Transverse colon (tissue), 3 donors: ENCODE measurements at regions not wholly inside any gene's neighbourhood (a gene's known extent, or its start where the extent isn't known, plus 50 kb on each side); places are given as distances from the start of the nearest gene placed in this dataset.

Experiments
- POLR2A ChIP-seq: fragments of 450-650 bp; IDR thresholded peaks from one replicate; pipeline ENCODE4 v1.6.1; 2016; ENCODE audit warnings: antibody characterized with exemption, mild to moderate bottlenecking, moderate library complexity
- TF ChIP-seq, protein P1 (sequence below), 5 experiments: fragments of 200-600 bp in 3 of 5; fragments of 450-650 bp in 2 of 5; sonication (generic) in 3 of 5; IDR thresholded peaks; 1 replicate in 2 of 5; 2 replicates in 3 of 5; pipeline ENCODE4 v1.5.1; 2016 to 2017; ENCODE audit warnings: antibody characterized with exemption in 5 of 5, inconsistent platforms in 3 of 5, mild to moderate bottlenecking in 2 of 5, moderate library complexity in 1 of 5

GRCh38 chr11:20243974-20244373, 83.7 kb upstream of the DBX1 start:
- TF ChIP-seq POLR2A = no peak
- TF ChIP-seq, protein P1, sequence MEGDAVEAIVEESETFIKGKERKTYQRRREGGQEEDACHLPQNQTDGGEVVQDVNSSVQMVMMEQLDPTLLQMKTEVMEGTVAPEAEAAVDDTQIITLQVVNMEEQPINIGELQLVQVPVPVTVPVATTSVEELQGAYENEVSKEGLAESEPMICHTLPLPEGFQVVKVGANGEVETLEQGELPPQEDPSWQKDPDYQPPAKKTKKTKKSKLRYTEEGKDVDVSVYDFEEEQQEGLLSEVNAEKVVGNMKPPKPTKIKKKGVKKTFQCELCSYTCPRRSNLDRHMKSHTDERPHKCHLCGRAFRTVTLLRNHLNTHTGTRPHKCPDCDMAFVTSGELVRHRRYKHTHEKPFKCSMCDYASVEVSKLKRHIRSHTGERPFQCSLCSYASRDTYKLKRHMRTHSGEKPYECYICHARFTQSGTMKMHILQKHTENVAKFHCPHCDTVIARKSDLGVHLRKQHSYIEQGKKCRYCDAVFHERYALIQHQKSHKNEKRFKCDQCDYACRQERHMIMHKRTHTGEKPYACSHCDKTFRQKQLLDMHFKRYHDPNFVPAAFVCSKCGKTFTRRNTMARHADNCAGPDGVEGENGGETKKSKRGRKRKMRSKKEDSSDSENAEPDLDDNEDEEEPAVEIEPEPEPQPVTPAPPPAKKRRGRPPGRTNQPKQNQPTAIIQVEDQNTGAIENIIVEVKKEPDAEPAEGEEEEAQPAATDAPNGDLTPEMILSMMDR (IDR thresholded peaks at IDR 0.05) = peak in 3 of 5 experiments; percentile 4 to 20 (median 12)
